HepG2 (cell line): ENCODE measurements at regions not wholly inside any gene's neighbourhood (a gene's known extent, or its start where the extent isn't known, plus 50 kb on each side); places are given as distances from the start of the nearest gene placed in this dataset.

Experiments used
- ATAC-seq: fragments of 200-7000 bp; cut with Tn5 transposase; 3 replicates; pipeline ENCODE4 v1.9.1; 2020; ENCODE audit warnings: mild to moderate bottlenecking, moderate library complexity
- BruUV-seq: library from RNA; stranded (reverse); fragments of 400-500 nt; replicated peaks from 2 replicates; lab custom pipeline; 2021; lab: Mats Ljungman, UMichigan
- CTCF ChIA-PET: fragments of 300-600 bp; formaldehyde crosslinking; extraction: SDS; loops from one replicate; lab custom pipeline; 2021; ENCODE audit warnings: low total read pairs, inconsistent platforms, low intra/inter-chr PET ratio; lab: Yijun Ruan, JAX
- POLR2A ChIA-PET: fragments of 350-600 bp; sonication (Branson Sonifier 250); formaldehyde crosslinking; loops from one replicate; lab custom pipeline; 2020; ENCODE audit warnings: antibody characterized with exemption, inconsistent platforms; lab: Yijun Ruan, JAX
- DNase-seq: peaks from one replicate; pipeline ENCODE4 v3.0.0-alpha.2; 2015; ENCODE audit warnings: low spot score
- FAIRE-seq: peaks from 3 replicates; lab custom pipeline; 2011; peaks lifted over from hg19 to GRCh38; lab: Jason Lieb, UNC
- H2AFZ ChIP-seq: one replicate; pipeline ENCODE4 v1.6.1; 2011; ENCODE audit warnings: low read length, inconsistent platforms
- H3K27ac ChIP-seq: fragments of 300-600 bp; 3 replicates; pipeline ENCODE4 v1.8.0; 2011; ENCODE audit warnings: mixed run types, mild to moderate bottlenecking, mixed read lengths, low read length, inconsistent platforms; ENCODE audit not compliant: insufficient read depth; ENCODE audit errors: extremely low read length
- H3K27me3 ChIP-seq, 2 experiments: fragments of 200-600 bp in 1 of 2; 2 replicates in 1 of 2; 3 replicates in 1 of 2; pipeline versions ENCODE4 v1.6.0 to v1.8.0; 2011; ENCODE audit warnings: low read length in 2 of 2, mild to moderate bottlenecking in 2 of 2, moderate library complexity in 2 of 2, inconsistent platforms in 1 of 2; ENCODE audit not compliant: insufficient read depth in 2 of 2, control insufficient read depth in 1 of 2
- H3K36me3 ChIP-seq, 2 experiments: fragments of 200-600 bp in 1 of 2; replicated peaks in 1 of 2; 2 replicates in 1 of 2; 3 replicates in 1 of 2; pipeline versions ENCODE4 v1.5.1 to v1.8.0; 2011; ENCODE audit warnings: low read length in 2 of 2, inconsistent platforms in 1 of 2; ENCODE audit not compliant: insufficient read depth in 2 of 2, control insufficient read depth in 1 of 2
- H3K4me1 ChIP-seq: 2 replicates; pipeline ENCODE4 v1.5.1; 2012; ENCODE audit warnings: low read length, inconsistent platforms; ENCODE audit not compliant: insufficient read depth
- H3K4me2 ChIP-seq: 2 replicates; pipeline ENCODE4 v1.6.0; 2011; ENCODE audit warnings: low read depth, low read length, inconsistent platforms
- H3K4me3 ChIP-seq, 3 experiments: fragments of 200-600 bp in 1 of 3; sonication (generic), shearing (Covaris generic) in 1 of 3; replicated peaks in 1 of 3; 2 replicates each; pipeline ENCODE4 v1.5.1; 2011 to 2016; ENCODE audit warnings: low read length in 3 of 3, inconsistent platforms in 2 of 3, low read depth in 2 of 3, mild to moderate bottlenecking in 2 of 3, control low read depth in 1 of 3, mixed read lengths in 1 of 3; ENCODE audit not compliant: insufficient read depth in 1 of 3
- H3K79me2 ChIP-seq: one replicate; pipeline ENCODE4 v1.6.1; 2011; ENCODE audit warnings: low read length, inconsistent platforms; ENCODE audit not compliant: insufficient read depth
- H3K9ac ChIP-seq: 2 replicates; pipeline ENCODE4 v1.6.0; 2011; ENCODE audit warnings: mild to moderate bottlenecking, low read depth, low read length, inconsistent platforms; ENCODE audit not compliant: insufficient read depth
- H3K9me3 ChIP-seq: 2 replicates; pipeline ENCODE4 v1.5.1; 2012; ENCODE audit warnings: mild to moderate bottlenecking, low read length
- H4K20me1 ChIP-seq: 2 replicates; pipeline ENCODE4 v1.6.0; 2011; ENCODE audit warnings: inconsistent platforms, mild to moderate bottlenecking, low read length, moderate library complexity; ENCODE audit not compliant: insufficient read depth
- HDAC6 ChIP-seq: fragments of 200-600 bp; sonication (generic); IDR thresholded peaks from 2 replicates; pipeline ENCODE4 v1.7.0; 2017; ENCODE audit warnings: mild to moderate bottlenecking, antibody characterized with exemption, low read length, low read depth
- KLF11 ChIP-seq: IDR thresholded peaks from 2 replicates; pipeline ENCODE4 v1.6.1; 2016; ENCODE audit warnings: missing compliant biosample characterization
- PAX8 ChIP-seq: sonication (generic); formaldehyde crosslinking; IDR thresholded peaks from 2 replicates; pipeline ENCODE4 v1.8.0; 2022; ENCODE audit warnings: mild to moderate bottlenecking, missing genetic modification reagents, borderline replicate concordance
- RBFOX2 ChIP-seq: fragments of 200-400 bp; formaldehyde crosslinking; IDR thresholded peaks from 2 replicates; pipeline ENCODE4 v1.6.1; 2017; ENCODE audit warnings: low read depth, mild to moderate bottlenecking, low read length
- RCOR2 ChIP-seq: IDR thresholded peaks from 2 replicates; pipeline ENCODE4 v1.6.1; 2016; ENCODE audit warnings: missing biosample characterization, missing genetic modification reagents
- TAF1 ChIP-seq: sonication (generic); formaldehyde crosslinking; IDR thresholded peaks from 2 replicates; pipeline ENCODE4 v1.4.0; 2020; ENCODE audit warnings: missing genetic modification reagents
- U2AF1 ChIP-seq: fragments of 200-400 bp; formaldehyde crosslinking; optimal IDR thresholded peaks from 2 replicates; pipeline ENCODE3; 2017; ENCODE audit warnings: mild to moderate bottlenecking, low read depth, low read length
- U2AF2 ChIP-seq: fragments of 200-400 bp; formaldehyde crosslinking; IDR thresholded peaks from 2 replicates; pipeline ENCODE4 v1.6.1; 2017; ENCODE audit warnings: low read depth, mild to moderate bottlenecking, low read length
- ZFP82 ChIP-seq: sonication (generic); formaldehyde crosslinking; IDR thresholded peaks from 2 replicates; pipeline ENCODE4 v1.5.1; 2020; ENCODE audit warnings: mild to moderate bottlenecking, missing genetic modification reagents, borderline replicate concordance
- ZNF20 ChIP-seq: sonication (generic); formaldehyde crosslinking; IDR thresholded peaks from 2 replicates; pipeline ENCODE4 v1.4.0; 2020; ENCODE audit warnings: mild to moderate bottlenecking, moderate library complexity, missing genetic modification reagents
- WGBS: methylation state at CpG from one replicate; pipeline ENCODE4 v1.1.6; 2017; ENCODE audit warnings: low lambda C conversion rate; 5-methylcytosine and 5-hydroxymethylcytosine counted together
- in situ Hi-C: cut with HindIII; loops from 2 replicates; pipeline ENCODE4 v1.10.0; 2017; ENCODE audit warnings: low pct_unique_long_range_greater_than_20kb; ENCODE audit not compliant: extremely low pct_ligation_motif_present
- intact Hi-C: fragments of 100-400 bp; cut with micrococcal nuclease; formaldehyde crosslinking; loops from one replicate; pipeline ENCODE4 v1.10.0; 2022; ENCODE audit not compliant: unreplicated experiment
- TF ChIP-seq, protein P1 (sequence below), 2 experiments: fragments of 450-650 bp in 1 of 2; sonication (generic) in 1 of 2; formaldehyde crosslinking; IDR thresholded peaks; 2 replicates each; pipeline versions ENCODE4 v1.5.0 to v1.8.0; 2020 to 2022; ENCODE audit warnings: mild to moderate bottlenecking in 1 of 2, missing genetic modification reagents in 1 of 2
- TF ChIP-seq, protein P2 (sequence below): sonication (generic); formaldehyde crosslinking; IDR thresholded peaks from 2 replicates; pipeline ENCODE4 v1.5.1; 2020; ENCODE audit warnings: missing genetic modification reagents, mild to moderate bottlenecking, borderline replicate concordance
- TF ChIP-seq, protein P3 (sequence below): sonication (generic); formaldehyde crosslinking; IDR thresholded peaks from 2 replicates; pipeline ENCODE4 v1.4.0; 2020; ENCODE audit warnings: mild to moderate bottlenecking, missing genetic modification reagents
- TF ChIP-seq, protein P4 (sequence below): sonication (generic); formaldehyde crosslinking; IDR thresholded peaks from 2 replicates; pipeline ENCODE4 v1.8.0; 2022; ENCODE audit warnings: mild to moderate bottlenecking, missing genetic modification reagents

DNA sequence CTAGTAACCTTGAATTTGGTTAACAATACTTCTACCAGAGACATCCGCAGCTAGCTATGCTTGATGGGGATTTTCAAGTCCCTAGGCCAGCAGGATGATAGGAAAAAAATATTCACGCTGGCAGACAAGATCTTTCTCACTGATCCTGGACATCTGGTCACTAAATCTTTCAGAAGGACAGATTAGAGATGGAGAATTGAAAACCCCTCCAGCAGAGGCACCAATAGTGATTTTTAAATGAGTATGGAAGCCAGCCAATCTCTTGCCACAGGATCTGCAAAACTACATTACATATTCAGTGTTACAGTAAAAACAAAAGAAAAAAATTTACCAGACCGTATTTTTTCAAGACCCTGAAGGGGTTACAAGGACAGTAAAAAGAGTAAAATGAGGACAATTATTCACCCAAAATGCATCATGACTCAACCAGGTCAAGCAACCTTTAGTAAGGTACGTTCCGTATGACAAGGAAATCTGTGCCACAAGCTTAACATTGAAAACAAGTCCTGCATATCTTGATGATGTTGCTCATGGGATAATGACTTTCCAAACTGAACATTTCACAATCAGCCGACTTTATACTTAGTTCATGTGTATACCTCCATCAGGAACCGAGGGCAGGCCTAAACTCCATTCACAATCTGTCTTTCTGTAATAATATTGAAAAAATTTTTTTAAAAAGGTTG, 239.5 kb downstream of the GXYLT1 start:
- Histone ChIP-seq H3K79me2 (no peaks in the 10 kb centered on the region), H3K4me1 (no peaks in the 10 kb centered on the region), H3K9me3 (no peaks in the 10 kb centered on the region), H3K27me3 (no peaks in the 10 kb centered on the region), H3K4me2 (no peak overlapping the region), H3K9ac (no peak overlapping the region), H4K20me1 (no peaks in the 10 kb centered on the region), H3K36me3 (no peaks in the 10 kb centered on the region), H2AFZ (no peak overlapping the region), H3K27ac (no peak overlapping the region), H3K4me3 (no peak overlapping the region)
- no peak for TF ChIP-seq U2AF1
- no TSS peak for BruUV-seq
- POLR2A ChIA-PET, result no interaction called here
- in situ Hi-C loops, result no loop called here
- ATAC-seq, result no peak
- no peak for FAIRE-seq
- 18% methylated on average over 7 of the region's 7 CpGs for whole genome bisulfite sequencing
- no peak for DNase-seq
- CTCF ChIA-PET, result no interaction called here
- intact Hi-C loops, result no loop called here

DNA sequence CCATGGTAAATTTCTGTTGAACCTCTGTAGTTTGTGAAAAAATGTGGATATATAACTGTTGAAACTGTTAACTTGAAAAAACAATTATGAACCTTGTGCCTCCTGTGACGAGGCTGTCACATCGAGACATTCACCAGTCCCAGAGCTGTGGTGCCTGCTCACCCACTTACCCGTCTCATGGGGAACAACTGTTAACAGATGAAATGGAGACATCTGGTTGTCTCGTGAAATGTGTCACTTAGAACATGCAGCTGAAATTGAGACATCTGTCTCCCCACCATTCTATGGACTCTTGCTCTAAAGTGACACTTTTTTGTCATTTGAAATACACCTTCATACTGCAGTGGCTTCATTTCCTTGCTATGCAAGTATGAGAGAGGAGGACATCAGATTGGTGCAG, 240.6 kb downstream of the GXYLT1 start:
- ATAC-seq (no peak), DNase-seq (no peak), FAIRE-seq (no peak)
- in situ Hi-C loops (no loop called here), intact Hi-C loops (no loop called here)
- Histone ChIP-seq H3K4me2 (no peak overlapping the region), H3K9me3 (no peaks in the 10 kb centered on the region), H3K9ac (no peak overlapping the region), H3K27ac (no peak overlapping the region), H2AFZ (no peak overlapping the region), H4K20me1 (no peaks in the 10 kb centered on the region), H3K27me3 (no peaks in the 10 kb centered on the region), H3K4me1 (no peaks in the 10 kb centered on the region), H3K4me3 (no peak overlapping the region), H3K79me2 (no peaks in the 10 kb centered on the region), H3K36me3 (no peaks in the 10 kb centered on the region)
- ChIA-PET POLR2A (no interaction called here), CTCF (no interaction called here)
- BruUV-seq, result no TSS peak
- 10% methylated on average over 4 of the region's 4 CpGs for WGBS
- TF ChIP-seq TAF1 (CRISPR knock-in tag), result no peak
- TF ChIP-seq, protein P1, sequence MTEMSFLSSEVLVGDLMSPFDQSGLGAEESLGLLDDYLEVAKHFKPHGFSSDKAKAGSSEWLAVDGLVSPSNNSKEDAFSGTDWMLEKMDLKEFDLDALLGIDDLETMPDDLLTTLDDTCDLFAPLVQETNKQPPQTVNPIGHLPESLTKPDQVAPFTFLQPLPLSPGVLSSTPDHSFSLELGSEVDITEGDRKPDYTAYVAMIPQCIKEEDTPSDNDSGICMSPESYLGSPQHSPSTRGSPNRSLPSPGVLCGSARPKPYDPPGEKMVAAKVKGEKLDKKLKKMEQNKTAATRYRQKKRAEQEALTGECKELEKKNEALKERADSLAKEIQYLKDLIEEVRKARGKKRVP (CRISPR knock-in tag; IDR thresholded peaks at IDR 0.05), result no peak
- TF ChIP-seq, protein P2, sequence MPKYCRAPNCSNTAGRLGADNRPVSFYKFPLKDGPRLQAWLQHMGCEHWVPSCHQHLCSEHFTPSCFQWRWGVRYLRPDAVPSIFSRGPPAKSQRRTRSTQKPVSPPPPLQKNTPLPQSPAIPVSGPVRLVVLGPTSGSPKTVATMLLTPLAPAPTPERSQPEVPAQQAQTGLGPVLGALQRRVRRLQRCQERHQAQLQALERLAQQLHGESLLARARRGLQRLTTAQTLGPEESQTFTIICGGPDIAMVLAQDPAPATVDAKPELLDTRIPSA, result no peak
- no peak for TF ChIP-seq RCOR2 (CRISPR knock-in tag)
- TF ChIP-seq, protein P3, sequence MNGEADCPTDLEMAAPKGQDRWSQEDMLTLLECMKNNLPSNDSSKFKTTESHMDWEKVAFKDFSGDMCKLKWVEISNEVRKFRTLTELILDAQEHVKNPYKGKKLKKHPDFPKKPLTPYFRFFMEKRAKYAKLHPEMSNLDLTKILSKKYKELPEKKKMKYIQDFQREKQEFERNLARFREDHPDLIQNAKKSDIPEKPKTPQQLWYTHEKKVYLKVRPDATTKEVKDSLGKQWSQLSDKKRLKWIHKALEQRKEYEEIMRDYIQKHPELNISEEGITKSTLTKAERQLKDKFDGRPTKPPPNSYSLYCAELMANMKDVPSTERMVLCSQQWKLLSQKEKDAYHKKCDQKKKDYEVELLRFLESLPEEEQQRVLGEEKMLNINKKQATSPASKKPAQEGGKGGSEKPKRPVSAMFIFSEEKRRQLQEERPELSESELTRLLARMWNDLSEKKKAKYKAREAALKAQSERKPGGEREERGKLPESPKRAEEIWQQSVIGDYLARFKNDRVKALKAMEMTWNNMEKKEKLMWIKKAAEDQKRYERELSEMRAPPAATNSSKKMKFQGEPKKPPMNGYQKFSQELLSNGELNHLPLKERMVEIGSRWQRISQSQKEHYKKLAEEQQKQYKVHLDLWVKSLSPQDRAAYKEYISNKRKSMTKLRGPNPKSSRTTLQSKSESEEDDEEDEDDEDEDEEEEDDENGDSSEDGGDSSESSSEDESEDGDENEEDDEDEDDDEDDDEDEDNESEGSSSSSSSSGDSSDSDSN, result no peak
- TF ChIP-seq KLF11 (CRISPR knock-in tag), result no peak
- no peak for TF ChIP-seq HDAC6
- no peak for TF ChIP-seq RBFOX2
- no peak for TF ChIP-seq ZFP82 (CRISPR knock-in tag)
- TF ChIP-seq, protein P4, sequence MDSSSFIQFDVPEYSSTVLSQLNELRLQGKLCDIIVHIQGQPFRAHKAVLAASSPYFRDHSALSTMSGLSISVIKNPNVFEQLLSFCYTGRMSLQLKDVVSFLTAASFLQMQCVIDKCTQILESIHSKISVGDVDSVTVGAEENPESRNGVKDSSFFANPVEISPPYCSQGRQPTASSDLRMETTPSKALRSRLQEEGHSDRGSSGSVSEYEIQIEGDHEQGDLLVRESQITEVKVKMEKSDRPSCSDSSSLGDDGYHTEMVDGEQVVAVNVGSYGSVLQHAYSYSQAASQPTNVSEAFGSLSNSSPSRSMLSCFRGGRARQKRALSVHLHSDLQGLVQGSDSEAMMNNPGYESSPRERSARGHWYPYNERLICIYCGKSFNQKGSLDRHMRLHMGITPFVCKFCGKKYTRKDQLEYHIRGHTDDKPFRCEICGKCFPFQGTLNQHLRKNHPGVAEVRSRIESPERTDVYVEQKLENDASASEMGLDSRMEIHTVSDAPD (CRISPR knock-in tag), result no peak
- TF ChIP-seq U2AF2, result no peak
- no peak for TF ChIP-seq PAX8 (CRISPR knock-in tag)
- TF ChIP-seq ZNF20, result no peak
